A549 (cell line): ENCODE measurements at regions not wholly inside any gene's neighbourhood (a gene's known extent, or its start where the extent isn't known, plus 50 kb on each side); places are given as distances from the start of the nearest gene placed in this dataset.

Source experiments
- CTCF ChIP-seq: fragments of >200 bp; sonication (Bioruptor Twin); formaldehyde crosslinking; IDR thresholded peaks from 3 replicates; pipeline ENCODE4 v1.5.1; 2016
- JUN ChIP-seq, 2 experiments: fragments of >200 bp; sonication (Bioruptor Twin); formaldehyde crosslinking; IDR thresholded peaks; 2 replicates in 1 of 2; 3 replicates in 1 of 2; pipeline ENCODE4 v1.6.1; 2016 to 2017
- PBX3 ChIP-seq: IDR thresholded peaks from 2 replicates; pipeline ENCODE4 v1.6.1; 2012
- PHF8 ChIP-seq: fragments of 200-600 bp; sonication (generic); IDR thresholded peaks from 2 replicates; pipeline ENCODE4 v1.6.1; 2016; ENCODE audit warnings: low read depth, mild to moderate bottlenecking, antibody characterized with exemption, moderate library complexity, borderline replicate concordance
- POLR2A ChIP-seq: IDR thresholded peaks from 2 replicates; pipeline ENCODE4 v1.6.1; 2012; ENCODE audit warnings: mild to moderate bottlenecking, low read length
- REST ChIP-seq: fragments of 200-600 bp; sonication (generic); IDR thresholded peaks from 2 replicates; pipeline ENCODE4 v1.6.1; 2016; ENCODE audit warnings: antibody characterized with exemption, mild to moderate bottlenecking, moderate library complexity
- ZSCAN20 ChIP-seq: fragments of 250-450 bp; sonication (Bioruptor Pico); IDR thresholded peaks from 2 replicates; pipeline ENCODE4 v1.8.0; 2022; ENCODE audit warnings: mild to moderate bottlenecking, moderate library complexity

- TF ChIP-seq CTCF (no peak), PHF8 (no peak), ZSCAN20 (CRISPR knock-in tag) (no peak), JUN (IDR thresholded peaks at IDR 0.05) (no peak), REST (no peak), PBX3 (no peak), POLR2A (no peak)
Measured at GRCh38 chr4:174579421-174579820, 57.1 kb upstream of the HPGD start.
